Endometrium (tissue), 2 donors: ENCODE measurements at regions not wholly inside any gene's neighbourhood (a gene's known extent, or its start where the extent isn't known, plus 50 kb on each side); places are given as distances from the start of the nearest gene placed in this dataset.
"Not testable (repeated sequence)": the region's sequence is repeated elsewhere in the genome, so short reads cannot be mapped to it uniquely, and the experiment has no call there.

Experiments used
- FAIRE-seq: peaks from 2 replicates; lab custom pipeline; 2012; peaks lifted over from hg19 to GRCh38; lab: Jason Lieb, UNC
- donor health status: control.
- donor health status: control.

- no peak for FAIRE-seq
These were observed 174.1 kb upstream of the MDFIC2 start for GRCh38 chr3:70486414-70487017.

- no peak for FAIRE-seq
These were observed 163.7 kb upstream of the MDFIC2 start for GRCh38 chr3:70476174-70476573.

GRCh38 chr3:70471464-70472342, 159.3 kb upstream of the MDFIC2 start:
- FAIRE-seq, result peak; percentile 43

DNA sequence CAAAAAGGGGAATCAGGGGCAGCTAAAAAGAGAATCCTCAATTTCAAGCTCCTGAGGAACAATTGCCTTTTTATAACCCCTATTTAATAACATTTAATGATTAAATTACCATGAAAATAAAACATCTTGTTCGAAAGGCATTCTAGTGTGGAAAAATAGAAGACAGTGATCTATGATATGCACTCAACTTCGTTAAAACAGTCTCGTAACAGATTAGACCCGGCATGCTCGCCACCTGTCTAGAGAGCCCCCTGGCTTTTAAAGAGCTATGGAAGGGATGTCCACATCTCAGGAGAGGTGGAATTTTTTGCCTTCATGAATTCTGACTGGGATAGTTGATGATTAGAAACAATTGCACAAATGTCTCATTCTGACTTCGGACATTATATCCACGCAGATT, 153.7 kb upstream of the MDFIC2 start:
- no peak for FAIRE-seq

- no peak for FAIRE-seq
These were observed 152.4 kb upstream of the MDFIC2 start for GRCh38 chr3:70464876-70465275.

DNA sequence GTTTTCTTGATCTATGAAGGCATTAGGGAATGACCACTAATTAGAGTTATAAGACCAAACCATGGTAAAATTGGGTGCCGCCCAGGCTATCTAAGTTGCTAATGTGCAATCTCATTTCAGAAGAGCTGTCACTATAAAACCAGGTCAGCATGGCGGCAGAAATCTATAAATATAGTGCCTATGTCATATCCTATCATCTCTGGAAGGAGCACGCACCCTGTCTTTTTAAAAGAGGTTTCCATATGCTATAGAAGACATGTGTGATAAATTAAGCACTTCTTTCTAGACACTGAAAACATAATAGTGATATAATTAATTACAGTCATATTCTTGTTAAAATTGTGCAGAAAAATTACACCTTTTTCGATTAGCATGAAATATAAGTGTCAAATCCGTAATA, 152.0 kb upstream of the MDFIC2 start:
- FAIRE-seq, result no peak

DNA sequence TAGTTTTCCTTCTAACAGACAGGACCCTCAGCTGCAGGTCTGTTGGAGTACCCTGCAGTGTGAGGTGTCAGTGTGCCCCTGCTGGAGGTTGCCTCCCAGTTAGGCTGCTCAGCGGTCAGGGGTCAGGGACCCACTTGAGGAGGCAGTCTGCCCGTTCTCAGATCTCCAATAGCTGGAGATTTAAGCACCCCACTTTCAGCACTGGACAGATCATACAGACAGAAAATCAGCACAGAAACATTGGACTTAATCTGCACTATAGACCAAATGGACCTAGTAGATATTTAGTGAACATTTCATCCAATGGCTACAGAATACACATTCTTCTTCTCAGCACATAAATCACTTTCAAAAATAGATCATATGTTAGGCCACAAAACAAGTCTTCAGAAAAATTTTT, 137.8 kb upstream of the MDFIC2 start:
- FAIRE-seq, result not testable (repeated sequence)

DNA sequence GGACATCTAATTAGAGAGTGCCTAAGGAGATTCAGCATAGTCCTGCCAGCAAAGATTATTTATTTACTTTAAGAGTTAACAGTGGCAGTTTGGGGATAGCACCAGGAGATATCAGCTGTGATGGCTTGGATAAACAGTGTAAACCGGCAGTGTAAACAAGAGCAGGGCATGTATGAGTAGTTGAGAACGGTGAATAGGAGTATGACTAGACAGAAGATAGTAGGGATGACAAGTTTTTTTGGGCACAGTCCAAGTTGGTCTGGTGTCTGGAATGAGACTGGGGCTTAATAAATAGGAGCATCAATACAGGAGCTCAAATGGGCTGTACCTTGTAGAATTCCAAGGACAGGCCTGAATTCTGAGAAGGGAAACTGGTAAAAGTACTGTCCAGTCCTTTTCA, 123.0 kb upstream of the MDFIC2 start:
- FAIRE-seq, result not testable (repeated sequence)

GRCh38 chr3:70433091-70433490, 120.7 kb upstream of the MDFIC2 start:
- no peak for FAIRE-seq

GRCh38 chr3:70431911-70432310, 119.5 kb upstream of the MDFIC2 start:
- FAIRE-seq, result no peak

DNA sequence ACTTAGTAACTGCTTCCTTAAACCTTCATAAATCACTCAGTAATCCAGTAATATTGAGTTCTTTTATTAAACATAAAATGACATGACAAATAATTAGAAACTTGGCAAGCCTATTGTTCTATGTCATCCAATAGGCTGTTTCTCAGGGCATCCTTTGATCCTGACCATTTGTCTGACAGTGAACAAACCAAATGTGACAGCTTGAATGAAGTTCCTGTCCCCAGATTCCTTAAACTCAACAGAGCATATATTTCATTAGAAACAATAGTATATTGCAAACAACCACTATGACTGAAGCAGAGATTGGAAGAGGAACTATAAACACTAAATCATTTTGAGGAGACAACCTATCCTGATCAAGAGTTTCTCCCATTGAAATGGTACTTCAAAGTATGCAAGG, 113.6 kb upstream of the MDFIC2 start:
- no peak for FAIRE-seq

GRCh38 chr3:70421506-70421905, 109.1 kb upstream of the MDFIC2 start:
- FAIRE-seq, result no peak

DNA sequence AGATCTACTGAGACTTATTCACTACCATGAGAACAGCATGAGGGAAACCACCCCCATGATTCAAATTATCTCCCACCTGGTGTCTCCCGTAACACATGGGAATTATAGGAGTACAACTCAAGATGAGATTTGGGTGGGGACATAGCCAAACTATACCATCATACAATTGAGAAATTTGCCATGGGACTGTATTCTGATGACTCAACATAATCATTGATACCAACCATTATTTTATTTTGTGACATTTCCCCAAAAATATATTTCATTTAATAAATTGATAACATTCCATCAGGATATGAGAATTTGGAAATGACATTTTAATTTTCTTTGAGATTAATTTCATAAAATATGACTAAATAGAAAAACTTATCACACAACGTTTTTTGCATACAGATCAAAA, 96.6 kb upstream of the MDFIC2 start:
- FAIRE-seq, result no peak

- FAIRE-seq, result no peak
These were observed 87.8 kb upstream of the MDFIC2 start for GRCh38 chr3:70400194-70400593.

- no peak for FAIRE-seq
These were observed 81.6 kb upstream of the MDFIC2 start for GRCh38 chr3:70393881-70394612.

GRCh38 chr3:70392227-70392626, 79.8 kb upstream of the MDFIC2 start:
- no peak for FAIRE-seq

DNA sequence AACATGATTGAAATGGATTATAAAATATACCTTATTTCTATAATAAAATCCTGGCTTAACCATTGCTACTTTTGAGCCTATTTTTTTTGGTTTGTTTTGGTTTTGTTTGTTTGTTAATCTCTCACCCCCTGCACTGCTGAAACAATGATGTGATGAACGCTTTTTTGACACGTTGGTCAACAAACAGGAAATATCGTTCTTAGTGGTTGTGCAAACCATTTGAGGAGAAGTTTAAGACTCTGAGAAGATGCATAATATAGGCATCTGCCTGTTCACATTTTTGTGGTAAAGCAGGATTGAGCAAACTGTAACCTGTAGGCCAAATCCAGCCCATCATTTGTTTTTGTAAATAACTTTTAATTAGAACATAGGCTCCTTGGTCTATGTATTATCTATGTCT, 75.5 kb upstream of the MDFIC2 start:
- no peak for FAIRE-seq

- no peak for FAIRE-seq
These were observed 74.4 kb upstream of the MDFIC2 start for GRCh38 chr3:70386846-70387245.

DNA sequence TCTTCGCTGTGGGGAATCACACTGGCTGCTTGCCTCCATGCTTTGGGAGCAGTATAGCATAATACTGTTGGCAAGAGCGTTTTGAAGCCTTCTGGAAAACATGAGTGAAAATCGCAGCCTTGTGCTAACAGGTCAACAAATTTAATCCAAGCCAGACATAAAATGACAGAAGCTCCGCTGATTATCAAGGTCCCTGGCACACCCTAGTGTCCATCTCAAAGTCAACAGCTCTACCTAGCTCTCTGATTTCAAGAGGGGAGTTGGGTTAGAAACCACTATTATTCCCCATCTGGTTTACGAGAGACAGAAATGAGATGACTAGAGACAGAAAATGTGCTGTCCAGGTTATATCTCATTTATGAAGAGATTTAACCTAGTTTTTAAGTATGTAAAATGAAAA, 73.6 kb upstream of the MDFIC2 start:
- no peak for FAIRE-seq

GRCh38 chr3:70383360-70383831, 71.0 kb upstream of the MDFIC2 start:
- FAIRE-seq, result no peak

GRCh38 chr3:70374179-70374578, 61.7 kb upstream of the MDFIC2 start:
- no peak for FAIRE-seq
